Heart left ventricle (tissue), 13 donors: ENCODE measurements at regions not wholly inside any gene's neighbourhood (a gene's known extent, or its start where the extent isn't known, plus 50 kb on each side); places are given as distances from the start of the nearest gene placed in this dataset.

Experiments
- CTCF ChIP-seq, 12 donors: fragments of 200-600 bp; sonication (generic) in 4 of 12; IDR thresholded peaks; one replicate each; pipeline versions ENCODE4 v1.5.0 to v1.8.0; 2018 to 2022; ENCODE audit warnings: antibody characterized with exemption in 12 of 12, mild to moderate bottlenecking in 5 of 12
- POLR2A ChIP-seq, 2 donors: fragments of 450-650 bp; IDR thresholded peaks; one replicate each; pipeline ENCODE4 v1.6.1; 2017; ENCODE audit warnings: antibody characterized with exemption in 2 of 2, mild to moderate bottlenecking in 2 of 2, moderate library complexity in 2 of 2
- donor health status: ischemic (EF 13 %, LVEDD 7.1; RV severe dilation, severe dysfunction).
- donor health status: DM: no; HTN: yes; CAD: no.
- donor health status: DM: no; HTN: no; CAD: no.
- donor health status: ischemic (EF 25% LVEDD 6.9; RV normal size, moderate dysfunction).
- donor health status: ischemic (EF 25% LVEDD 5.7; RV mildly dilated, moderate dysfunction).
- donor health status: ischemic (EF 35%, LVEDD 5.7; RV mildly dilated, moderate dysfunction).
- donor health status: nonischemic (EF 11% LVEDD 7.7; RV severe dilation, severe dysfunction).
- donor health status: DM: yes; HTN: yes; CAD: no.
- donor health status: PGD.
- donor health status: ischemic (EF 29% LVEDD 5.4; RV normal size, mild dysfunction).
- donor health status: nonischemic (EF 23%, LVEDD 6.1; RV moderate dilation, normal function).

GRCh38 chr18:25678221-25678620, 326.3 kb upstream of the ZNF521 start:
- TF ChIP-seq POLR2A (IDR thresholded peaks at IDR 0.05) (no peak), CTCF (IDR thresholded peaks at IDR 0.05) (no peak)
